HepG2 (cell line): ENCODE measurements at regions not wholly inside any gene's neighbourhood (a gene's known extent, or its start where the extent isn't known, plus 50 kb on each side); places are given as distances from the start of the nearest gene placed in this dataset.

ENCODE experiments used
- AGO2 ChIP-seq: fragments of 200-400 bp; formaldehyde crosslinking; optimal IDR thresholded peaks from 2 replicates; pipeline ENCODE3; 2017; ENCODE audit warnings: mild to moderate bottlenecking, low read depth, low read length, moderate library complexity
- HDAC2 ChIP-seq: sonication (generic); formaldehyde crosslinking; IDR thresholded peaks from 2 replicates; pipeline ENCODE4 v1.4.0; 2020; ENCODE audit warnings: missing genetic modification reagents
- HOXA7 ChIP-seq: sonication (generic); formaldehyde crosslinking; IDR thresholded peaks from 2 replicates; pipeline ENCODE4 v1.8.1; 2022; ENCODE audit warnings: mild to moderate bottlenecking, missing genetic modification reagents, moderate library complexity
- KLF11 ChIP-seq: IDR thresholded peaks from 2 replicates; pipeline ENCODE4 v1.6.1; 2016; ENCODE audit warnings: missing compliant biosample characterization
- RARG ChIP-seq: sonication (generic); formaldehyde crosslinking; IDR thresholded peaks from 2 replicates; pipeline ENCODE4 v1.4.0; 2020; ENCODE audit warnings: low read depth, mild to moderate bottlenecking, missing genetic modification reagents
- REPIN1 ChIP-seq: sonication (generic); formaldehyde crosslinking; IDR thresholded peaks from 2 replicates; pipeline ENCODE4 v1.8.0; 2022; ENCODE audit warnings: missing genetic modification reagents, low read depth, mild to moderate bottlenecking, borderline replicate concordance
- REST ChIP-seq, 2 experiments: IDR thresholded peaks; 2 replicates each; pipeline ENCODE4 v1.6.1; 2011 to 2012; ENCODE audit warnings: low read length in 2 of 2, borderline replicate concordance in 1 of 2, low read depth in 1 of 2, mild to moderate bottlenecking in 1 of 2, moderate library complexity in 1 of 2
- RFX5 ChIP-seq: IDR thresholded peaks from 2 replicates; pipeline ENCODE4 v1.6.1; 2011; ENCODE audit warnings: low read depth, low read length, improper control_type of control experiment
- TARDBP ChIP-seq: sonication (generic); formaldehyde crosslinking; IDR thresholded peaks from 2 replicates; pipeline ENCODE4 v1.8.0; 2022; ENCODE audit warnings: mild to moderate bottlenecking, missing genetic modification reagents
- ZFP37 ChIP-seq: sonication (generic); formaldehyde crosslinking; IDR thresholded peaks from 2 replicates; pipeline ENCODE4 v1.4.0; 2020; ENCODE audit warnings: missing genetic modification reagents, borderline replicate concordance
- ZNF138 ChIP-seq: sonication (generic); formaldehyde crosslinking; IDR thresholded peaks from 2 replicates; pipeline ENCODE4 v1.5.0; 2020; ENCODE audit warnings: mild to moderate bottlenecking, low read depth, missing genetic modification reagents
- ZNF225 ChIP-seq: sonication (generic); formaldehyde crosslinking; IDR thresholded peaks from 2 replicates; pipeline ENCODE4 v1.4.0; 2020; ENCODE audit warnings: mild to moderate bottlenecking, missing genetic modification reagents
- ZNF530 ChIP-seq: sonication (generic); formaldehyde crosslinking; IDR thresholded peaks from 2 replicates; pipeline ENCODE4 v1.5.0; 2020; ENCODE audit warnings: low read depth, mild to moderate bottlenecking, missing genetic modification reagents
- ZNF543 ChIP-seq: sonication (generic); formaldehyde crosslinking; IDR thresholded peaks from 2 replicates; pipeline ENCODE4 v1.4.0; 2020; ENCODE audit warnings: mild to moderate bottlenecking, missing genetic modification reagents
- ZNF614 ChIP-seq: IDR thresholded peaks from 2 replicates; pipeline ENCODE4 v1.6.1; 2018; ENCODE audit warnings: missing biosample characterization, missing genetic modification reagents, inconsistent platforms, borderline replicate concordance
- ZSCAN22 ChIP-seq: sonication (generic); formaldehyde crosslinking; IDR thresholded peaks from 2 replicates; pipeline ENCODE4 v1.4.0; 2020; ENCODE audit warnings: mild to moderate bottlenecking, missing genetic modification reagents
- TF ChIP-seq, protein P1 (sequence below): sonication (generic); formaldehyde crosslinking; IDR thresholded peaks from one replicate; pipeline ENCODE4 v1.5.1; 2020; ENCODE audit warnings: mild to moderate bottlenecking, missing genetic modification reagents; ENCODE audit errors: not compliant biosample characterization
- TF ChIP-seq, protein P2 (sequence below): sonication (generic); formaldehyde crosslinking; IDR thresholded peaks from 2 replicates; pipeline ENCODE4 v1.8.0; 2022; ENCODE audit warnings: missing genetic modification reagents, low read depth, mild to moderate bottlenecking, borderline replicate concordance

DNA sequence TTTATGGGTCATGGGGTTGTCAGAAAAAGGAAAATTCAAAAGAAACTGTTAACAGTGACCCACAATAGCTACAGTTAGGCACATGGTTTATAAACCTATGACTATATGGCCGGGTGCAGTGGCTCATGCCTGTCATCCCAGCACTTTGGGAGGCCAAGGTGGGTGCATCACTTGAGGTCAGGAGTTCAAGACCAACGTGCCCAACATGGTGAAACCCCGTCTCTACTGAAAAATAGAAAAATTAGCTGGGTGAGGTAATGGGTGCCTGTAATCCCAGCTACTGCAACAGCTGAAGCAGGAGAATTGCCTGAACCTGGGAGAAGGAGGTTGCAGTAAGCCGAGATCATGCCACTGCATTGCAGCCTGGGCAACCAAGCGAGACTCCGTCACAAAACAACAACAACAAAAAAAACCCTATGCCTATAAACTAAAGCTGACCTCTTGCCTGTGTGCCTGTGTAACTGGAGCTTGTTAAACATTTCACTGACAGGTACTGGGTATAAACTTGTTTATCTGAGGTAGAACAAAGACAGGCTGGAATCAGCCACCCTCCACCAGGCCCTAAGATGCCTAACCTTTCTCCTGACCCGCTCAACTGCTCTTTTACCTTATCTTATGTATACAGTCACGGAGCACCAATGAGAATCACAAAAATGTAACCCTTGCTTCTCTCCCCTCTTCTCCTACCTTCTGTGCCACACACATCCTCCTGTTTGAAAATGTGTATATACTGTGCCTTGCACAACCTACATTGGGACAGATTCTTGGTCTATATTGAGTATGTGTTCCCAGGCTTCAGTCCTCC, 62.9 kb upstream of the ATF7IP2 start (continued):
- TF ChIP-seq, protein P1, sequence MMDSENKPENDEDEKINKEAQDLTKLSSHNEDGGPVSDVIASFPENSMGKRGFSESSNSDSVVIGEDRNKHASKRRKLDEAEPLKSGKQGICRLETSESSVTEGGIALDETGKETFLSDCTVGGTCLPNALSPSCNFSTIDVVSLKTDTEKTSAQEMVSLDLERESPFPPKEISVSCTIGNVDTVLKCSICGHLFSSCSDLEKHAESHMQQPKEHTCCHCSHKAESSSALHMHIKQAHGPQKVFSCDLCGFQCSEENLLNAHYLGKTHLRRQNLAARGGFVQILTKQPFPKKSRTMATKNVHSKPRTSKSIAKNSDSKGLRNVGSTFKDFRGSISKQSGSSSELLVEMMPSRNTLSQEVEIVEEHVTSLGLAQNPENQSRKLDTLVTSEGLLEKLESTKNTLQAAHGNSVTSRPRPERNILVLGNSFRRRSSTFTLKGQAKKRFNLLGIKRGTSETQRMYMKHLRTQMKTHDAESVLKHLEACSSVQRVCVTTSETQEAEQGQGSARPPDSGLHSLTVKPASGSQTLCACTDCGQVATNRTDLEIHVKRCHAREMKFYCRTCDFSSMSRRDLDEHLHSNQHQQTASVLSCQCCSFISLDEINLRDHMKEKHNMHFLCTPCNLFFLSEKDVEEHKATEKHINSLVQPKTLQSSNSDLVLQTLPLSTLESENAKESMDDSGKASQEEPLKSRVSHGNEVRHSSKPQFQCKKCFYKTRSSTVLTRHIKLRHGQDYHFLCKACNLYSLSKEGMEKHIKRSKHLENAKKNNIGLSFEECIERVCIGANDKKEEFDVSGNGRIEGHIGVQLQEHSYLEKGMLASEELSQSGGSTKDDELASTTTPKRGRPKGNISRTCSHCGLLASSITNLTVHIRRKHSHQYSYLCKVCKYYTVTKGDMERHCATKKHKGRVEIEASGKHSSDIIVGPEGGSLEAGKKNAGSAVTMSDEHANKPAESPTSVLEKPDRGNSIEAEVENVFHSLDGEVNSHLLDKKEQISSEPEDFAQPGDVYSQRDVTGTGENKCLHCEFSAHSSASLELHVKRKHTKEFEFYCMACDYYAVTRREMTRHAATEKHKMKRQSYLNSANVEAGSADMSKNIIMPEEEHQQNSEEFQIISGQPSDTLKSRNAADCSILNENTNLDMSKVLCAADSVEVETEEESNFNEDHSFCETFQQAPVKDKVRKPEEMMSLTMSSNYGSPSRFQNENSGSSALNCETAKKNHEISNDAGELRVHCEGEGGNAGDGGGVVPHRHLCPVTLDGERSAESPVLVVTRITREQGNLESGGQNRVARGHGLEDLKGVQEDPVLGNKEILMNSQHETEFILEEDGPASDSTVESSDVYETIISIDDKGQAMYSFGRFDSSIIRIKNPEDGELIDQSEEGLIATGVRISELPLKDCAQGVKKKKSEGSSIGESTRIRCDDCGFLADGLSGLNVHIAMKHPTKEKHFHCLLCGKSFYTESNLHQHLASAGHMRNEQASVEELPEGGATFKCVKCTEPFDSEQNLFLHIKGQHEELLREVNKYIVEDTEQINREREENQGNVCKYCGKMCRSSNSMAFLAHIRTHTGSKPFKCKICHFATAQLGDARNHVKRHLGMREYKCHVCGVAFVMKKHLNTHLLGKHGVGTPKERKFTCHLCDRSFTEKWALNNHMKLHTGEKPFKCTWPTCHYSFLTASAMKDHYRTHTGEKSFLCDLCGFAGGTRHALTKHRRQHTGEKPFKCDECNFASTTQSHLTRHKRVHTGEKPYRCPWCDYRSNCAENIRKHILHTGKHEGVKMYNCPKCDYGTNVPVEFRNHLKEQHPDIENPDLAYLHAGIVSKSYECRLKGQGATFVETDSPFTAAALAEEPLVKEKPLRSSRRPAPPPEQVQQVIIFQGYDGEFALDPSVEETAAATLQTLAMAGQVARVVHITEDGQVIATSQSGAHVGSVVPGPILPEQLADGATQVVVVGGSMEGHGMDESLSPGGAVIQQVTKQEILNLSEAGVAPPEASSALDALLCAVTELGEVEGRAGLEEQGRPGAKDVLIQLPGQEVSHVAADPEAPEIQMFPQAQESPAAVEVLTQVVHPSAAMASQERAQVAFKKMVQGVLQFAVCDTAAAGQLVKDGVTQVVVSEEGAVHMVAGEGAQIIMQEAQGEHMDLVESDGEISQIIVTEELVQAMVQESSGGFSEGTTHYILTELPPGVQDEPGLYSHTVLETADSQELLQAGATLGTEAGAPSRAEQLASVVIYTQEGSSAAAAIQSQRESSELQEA (CRISPR knock-in tag), result no peak
- TF ChIP-seq ZNF225 (CRISPR knock-in tag) (no peak), REST (IDR thresholded peaks at IDR 0.05; ENCODE audit: borderline replicate concordance in 1 of 2, low read depth in 1 of 2, low read length in 2 of 2) (no peak), AGO2 (no peak), ZNF614 (peak; percentile 32; the same call in 1 of the 2 replicates), HOXA7 (no peak), ZFP37 (CRISPR knock-in tag) (no peak; the same call in 1 of the 2 replicates), KLF11 (CRISPR knock-in tag) (no peak), TARDBP (CRISPR knock-in tag) (peak; percentile 83), RFX5 (no peak), ZNF138 (CRISPR knock-in tag) (no peak), ZNF543 (CRISPR knock-in tag) (0 out of 2 replicates have a peak, but pooled peaks have one; percentile 34), ZNF530 (CRISPR knock-in tag) (no peak), REPIN1 (CRISPR knock-in tag) (peak; percentile 81), RARG (no peak), ZSCAN22 (CRISPR knock-in tag) (no peak), HDAC2 (CRISPR knock-in tag) (peak; percentile 70)
- TF ChIP-seq, protein P2, sequence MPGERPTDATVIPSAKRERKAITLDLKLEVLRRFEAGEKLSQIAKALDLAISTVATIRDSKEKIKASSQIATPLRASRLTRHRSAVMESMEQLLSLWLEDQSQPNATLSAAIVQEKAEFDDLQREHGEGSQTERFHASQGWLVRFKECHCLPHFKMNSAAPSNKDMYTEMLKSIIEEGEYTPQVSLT (CRISPR knock-in tag), result no peak
